ENCODE measurements at regions not wholly inside any gene's neighbourhood (a gene's known extent, or its start where the extent isn't known, plus 50 kb on each side); places are given as distances from the start of the nearest gene placed in this dataset.

DNA sequence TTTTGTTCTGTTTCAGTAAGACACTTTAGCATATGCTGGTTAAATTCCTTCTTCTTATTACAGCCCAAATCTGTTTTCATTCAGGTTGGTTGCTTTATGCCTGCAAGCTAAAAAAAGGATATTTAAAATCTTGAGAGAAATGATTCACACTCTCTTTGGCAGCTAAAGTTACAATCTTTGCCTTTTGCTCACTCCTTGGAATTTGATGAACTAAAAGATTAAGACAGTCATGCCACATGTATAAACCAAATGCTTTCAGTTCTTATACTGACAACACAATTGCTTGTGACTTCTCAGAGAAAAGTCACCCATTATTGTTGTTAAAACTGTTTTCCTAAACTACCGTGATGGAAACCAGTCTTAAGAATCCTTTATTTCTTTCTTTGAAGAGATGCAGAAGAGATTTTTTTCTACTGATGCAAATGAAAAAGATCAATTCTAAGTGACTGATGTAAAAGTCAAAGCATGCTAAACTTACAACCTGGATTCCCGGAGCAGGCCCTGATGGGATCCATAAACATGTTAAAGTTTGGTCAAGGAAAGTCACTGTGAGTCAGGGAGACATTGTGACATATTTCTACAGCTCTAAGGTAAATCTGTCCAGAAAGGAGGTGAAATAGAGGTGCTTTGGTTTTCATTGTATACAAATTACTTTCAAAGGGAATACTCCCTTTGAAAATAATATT lies 144.2 kb upstream of the CDH10 start:
- no peaks in the 10 kb centered on the region for H3K4me1 Mint-ChIP-seq (ENCODE audit: low read depth)
- H3K4me3 Mint-ChIP-seq = no peak overlapping the region
- ATAC-seq = no peak
- H3K36me3 Mint-ChIP-seq (ENCODE audit: insufficient read depth) = no peaks in the 10 kb centered on the region
- no peak for DNase-seq
- H3K27me3 Mint-ChIP-seq (ENCODE audit: low read depth) = no peaks in the 10 kb centered on the region
- H3K9me3 Mint-ChIP-seq = peaks cover 19% of the 10 kb centered on the region

DNA sequence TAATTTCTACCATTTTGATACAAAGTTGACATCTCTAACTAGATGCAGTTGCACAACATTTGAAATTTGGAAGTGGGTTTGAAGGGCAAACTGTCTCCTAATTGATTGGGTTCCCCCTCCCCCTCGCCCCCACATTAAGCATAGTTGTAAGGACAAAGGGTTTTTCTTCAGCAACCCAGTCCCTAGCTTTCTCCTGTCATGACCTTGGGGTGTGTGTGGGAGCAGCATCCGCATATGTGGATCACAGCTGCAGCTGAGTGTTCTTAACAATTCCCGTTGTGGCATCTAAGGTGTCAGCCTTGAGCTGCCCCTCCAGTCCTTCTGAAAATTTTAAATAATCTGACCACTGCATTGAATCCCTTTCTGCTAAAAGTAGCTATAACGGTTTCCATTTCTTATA lies 141.3 kb upstream of the CDH10 start:
- Mint-ChIP-seq H3K4me3 (no peak overlapping the region), H3K4me1 (ENCODE audit: low read depth) (no peaks in the 10 kb centered on the region), H3K36me3 (ENCODE audit: insufficient read depth) (no peaks in the 10 kb centered on the region), H3K9me3 (peaks cover 20% of the 10 kb centered on the region), H3K27me3 (ENCODE audit: low read depth) (no peaks in the 10 kb centered on the region)
- DNase-seq = no peak
- no peak for ATAC-seq

DNA sequence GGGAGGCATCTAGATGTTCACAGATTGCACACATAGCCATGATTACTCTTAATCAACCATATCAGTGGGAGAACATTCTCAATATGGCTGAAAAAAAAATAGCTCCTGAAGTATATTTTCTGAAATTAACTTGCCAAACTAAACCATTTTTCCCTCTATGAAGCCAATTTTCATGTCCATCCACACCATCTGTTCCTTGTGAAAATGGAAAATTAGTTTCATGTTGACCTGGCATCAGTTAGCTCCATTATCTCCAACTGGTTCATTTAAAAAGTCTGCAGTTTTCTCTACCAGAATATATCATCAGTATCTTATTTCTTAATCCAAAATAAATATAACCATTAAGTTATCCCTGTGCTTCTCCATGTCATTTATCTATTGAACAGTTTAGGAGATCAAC lies 138.8 kb upstream of the CDH10 start:
- Mint-ChIP-seq H3K4me1 (ENCODE audit: low read depth) (no peaks in the 10 kb centered on the region), H3K36me3 (ENCODE audit: insufficient read depth) (no peaks in the 10 kb centered on the region), H3K27me3 (ENCODE audit: low read depth) (no peaks in the 10 kb centered on the region), H3K9me3 (peaks cover 24% of the 10 kb centered on the region), H3K4me3 (no peak overlapping the region)
- ATAC-seq = no peak
- no peak for DNase-seq

DNA sequence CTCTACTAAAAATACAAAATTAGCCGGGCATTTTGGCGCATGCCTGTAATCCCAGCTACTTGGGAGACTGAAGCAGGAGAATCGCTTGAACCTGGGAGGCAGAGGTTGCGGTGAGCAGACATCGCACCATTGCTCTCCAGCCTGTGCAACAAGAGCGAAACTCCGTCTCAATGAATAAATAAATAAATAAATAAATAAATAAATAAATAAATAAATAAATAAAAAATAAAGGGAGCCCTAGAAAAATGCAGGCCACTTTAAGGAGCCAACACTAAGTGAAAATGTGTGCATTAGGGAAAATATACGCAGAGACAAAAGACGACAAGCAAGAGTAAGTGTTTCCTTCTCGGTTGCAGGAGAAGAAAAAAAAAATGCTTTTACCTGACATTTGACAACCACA lies 132.6 kb upstream of the CDH10 start:
- no peak for ATAC-seq
- no peaks in the 10 kb centered on the region for H3K4me1 Mint-ChIP-seq (ENCODE audit: low read depth)
- H3K27me3 Mint-ChIP-seq (ENCODE audit: low read depth) = no peaks in the 10 kb centered on the region
- no peak for DNase-seq
- no peaks in the 10 kb centered on the region for H3K36me3 Mint-ChIP-seq (ENCODE audit: insufficient read depth)
- no peak overlapping the region for H3K4me3 Mint-ChIP-seq
- H3K9me3 Mint-ChIP-seq = peaks cover 22% of the 10 kb centered on the region

DNA sequence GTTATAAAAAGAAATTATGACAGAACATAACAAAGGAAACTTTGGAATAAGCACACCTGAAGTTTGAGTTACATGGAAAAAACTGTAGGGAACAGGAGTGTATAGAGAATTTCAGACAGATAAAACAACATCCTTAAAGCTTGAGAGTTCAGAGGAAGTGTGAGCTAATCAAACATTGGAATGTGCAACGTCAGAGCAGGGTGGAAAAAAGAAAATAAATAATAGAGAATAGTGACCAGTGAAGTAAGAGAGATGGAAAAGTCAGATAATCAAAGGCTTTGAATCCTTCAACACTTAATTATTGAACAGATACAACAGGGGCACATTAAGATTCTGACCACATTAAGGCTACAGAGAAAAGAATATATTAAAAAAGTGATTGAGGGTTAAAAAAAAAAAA lies 128.5 kb upstream of the CDH10 start:
- no peaks in the 10 kb centered on the region for H3K27me3 Mint-ChIP-seq (ENCODE audit: low read depth)
- no peaks in the 10 kb centered on the region for H3K36me3 Mint-ChIP-seq (ENCODE audit: insufficient read depth)
- H3K4me3 Mint-ChIP-seq = no peak overlapping the region
- DNase-seq (no peak), ATAC-seq (no peak)
- H3K9me3 Mint-ChIP-seq = peaks cover 17% of the 10 kb centered on the region
- no peaks in the 10 kb centered on the region for H3K4me1 Mint-ChIP-seq (ENCODE audit: low read depth)

DNA sequence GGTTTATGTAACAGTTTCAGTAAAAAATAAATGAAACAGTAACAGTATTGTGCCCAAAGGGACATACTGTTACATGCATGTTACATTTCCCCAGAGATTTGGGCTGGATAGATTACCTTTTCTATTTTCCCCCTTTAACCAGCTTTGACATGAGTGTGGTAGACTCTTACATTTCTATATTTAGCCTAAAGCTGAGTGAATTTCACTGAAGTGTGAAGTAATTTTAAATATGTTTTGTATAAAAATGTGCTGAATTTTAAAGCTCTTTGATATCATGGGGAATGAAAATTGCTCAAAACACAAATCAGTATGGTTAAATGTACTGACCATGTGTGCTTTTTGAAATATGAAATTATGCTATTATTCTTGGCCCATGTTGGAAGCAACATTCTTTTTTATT lies 122.3 kb upstream of the CDH10 start:
- no peak for ATAC-seq
- H3K27me3 Mint-ChIP-seq (ENCODE audit: low read depth) = no peaks in the 10 kb centered on the region
- no peak for DNase-seq
- peaks cover 14% of the 10 kb centered on the region for H3K9me3 Mint-ChIP-seq
- no peak overlapping the region for H3K4me3 Mint-ChIP-seq
- no peaks in the 10 kb centered on the region for H3K4me1 Mint-ChIP-seq (ENCODE audit: low read depth)
- H3K36me3 Mint-ChIP-seq (ENCODE audit: insufficient read depth) = no peaks in the 10 kb centered on the region

DNA sequence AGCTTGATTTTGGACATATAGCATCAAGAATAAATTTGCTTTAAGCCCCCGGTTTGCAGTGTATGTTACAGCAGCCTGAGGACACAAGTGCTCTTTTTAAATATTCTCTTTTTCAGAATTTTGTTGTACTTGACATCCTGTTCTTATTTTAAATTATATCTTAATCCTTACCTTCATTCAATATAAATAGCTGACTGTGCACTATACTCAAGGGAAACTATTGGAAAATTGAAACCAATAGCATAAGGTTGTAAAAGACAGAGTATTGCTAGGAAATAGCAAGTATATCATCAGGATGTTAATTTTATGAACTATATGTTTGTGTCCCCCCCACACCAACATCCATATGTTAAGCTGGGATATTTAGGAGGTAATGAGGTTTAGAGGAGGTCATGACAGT lies 120.4 kb upstream of the CDH10 start:
- peaks cover 22% of the 10 kb centered on the region for H3K9me3 Mint-ChIP-seq
- no peaks in the 10 kb centered on the region for H3K36me3 Mint-ChIP-seq (ENCODE audit: insufficient read depth)
- no peak overlapping the region for H3K4me3 Mint-ChIP-seq
- ATAC-seq (no peak), DNase-seq (no peak)
- no peaks in the 10 kb centered on the region for H3K4me1 Mint-ChIP-seq (ENCODE audit: low read depth)
- no peaks in the 10 kb centered on the region for H3K27me3 Mint-ChIP-seq (ENCODE audit: low read depth)

DNA sequence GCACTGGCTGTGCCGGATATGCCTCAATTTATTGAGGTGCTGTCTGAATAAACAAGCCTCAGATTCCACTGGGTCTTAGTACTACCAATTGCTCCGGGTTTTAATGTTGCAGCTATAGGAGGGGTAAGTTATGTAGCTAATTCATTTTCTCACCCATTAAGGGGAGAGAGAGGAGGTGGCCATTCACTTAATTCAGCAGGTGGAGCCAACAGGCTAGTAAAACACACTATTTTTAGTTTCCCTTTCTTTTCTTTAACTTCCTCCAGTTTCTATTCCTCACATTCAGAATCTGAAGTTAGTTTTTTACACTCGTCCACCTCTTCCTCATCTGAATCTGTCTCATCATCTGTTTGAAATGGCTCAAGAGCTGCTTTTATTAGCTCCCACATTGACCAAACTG lies 105.6 kb upstream of the CDH10 start:
- Mint-ChIP-seq H3K4me1 (ENCODE audit: low read depth) (no peaks in the 10 kb centered on the region), H3K9me3 (peaks cover 14% of the 10 kb centered on the region), H3K27me3 (ENCODE audit: low read depth) (no peaks in the 10 kb centered on the region), H3K4me3 (no peak overlapping the region), H3K36me3 (ENCODE audit: insufficient read depth) (no peaks in the 10 kb centered on the region)
- no peak for DNase-seq
- ATAC-seq = no peak

DNA sequence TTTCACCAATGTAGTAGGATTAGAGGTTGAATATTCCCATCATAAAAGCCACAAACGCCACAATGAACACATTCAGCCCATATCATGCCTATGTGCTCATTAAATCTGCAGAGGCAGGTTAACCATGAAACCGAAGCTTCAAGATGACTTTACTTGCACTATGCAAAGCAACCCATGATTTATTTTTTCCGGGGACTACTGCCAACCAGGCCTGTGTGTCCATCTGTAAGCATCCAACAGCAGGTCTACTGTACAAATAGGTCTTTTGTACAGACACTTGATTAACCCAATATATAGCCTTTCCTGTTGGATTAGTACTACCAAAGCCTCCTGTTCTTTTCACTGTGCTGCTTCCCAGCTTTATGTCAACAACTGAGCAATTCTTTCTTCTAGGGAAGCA lies 104.9 kb upstream of the CDH10 start:
- Mint-ChIP-seq H3K4me3 (no peak overlapping the region), H3K27me3 (ENCODE audit: low read depth) (no peaks in the 10 kb centered on the region), H3K4me1 (ENCODE audit: low read depth) (no peaks in the 10 kb centered on the region), H3K9me3 (peaks cover 18% of the 10 kb centered on the region), H3K36me3 (ENCODE audit: insufficient read depth) (no peaks in the 10 kb centered on the region)
- ATAC-seq (no peak), DNase-seq (no peak)

DNA sequence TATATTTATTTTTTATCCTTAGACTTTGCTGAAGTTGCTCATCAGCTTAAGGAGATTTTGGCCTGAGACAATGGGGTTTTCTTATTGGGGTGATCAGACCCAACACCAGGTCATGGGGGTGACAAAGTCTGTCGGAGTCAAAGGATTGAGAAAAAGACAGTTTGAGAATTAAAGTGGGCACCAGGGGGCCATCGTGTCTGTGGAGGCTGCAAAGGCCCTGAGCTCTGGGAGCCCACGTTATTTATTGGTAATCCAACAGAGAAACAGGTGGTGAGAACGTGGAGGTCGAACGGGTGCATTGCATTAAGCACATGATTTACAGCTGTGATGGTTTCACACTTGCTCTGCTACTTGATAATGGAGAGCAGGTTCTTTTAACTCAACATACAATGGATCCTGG lies 102.5 kb upstream of the CDH10 start:
- Mint-ChIP-seq H3K27me3 (ENCODE audit: low read depth) (no peaks in the 10 kb centered on the region), H3K36me3 (ENCODE audit: insufficient read depth) (no peaks in the 10 kb centered on the region), H3K9me3 (peaks cover 21% of the 10 kb centered on the region), H3K4me3 (no peak overlapping the region), H3K4me1 (ENCODE audit: low read depth) (no peaks in the 10 kb centered on the region)
- ATAC-seq (no peak), DNase-seq (no peak)

DNA sequence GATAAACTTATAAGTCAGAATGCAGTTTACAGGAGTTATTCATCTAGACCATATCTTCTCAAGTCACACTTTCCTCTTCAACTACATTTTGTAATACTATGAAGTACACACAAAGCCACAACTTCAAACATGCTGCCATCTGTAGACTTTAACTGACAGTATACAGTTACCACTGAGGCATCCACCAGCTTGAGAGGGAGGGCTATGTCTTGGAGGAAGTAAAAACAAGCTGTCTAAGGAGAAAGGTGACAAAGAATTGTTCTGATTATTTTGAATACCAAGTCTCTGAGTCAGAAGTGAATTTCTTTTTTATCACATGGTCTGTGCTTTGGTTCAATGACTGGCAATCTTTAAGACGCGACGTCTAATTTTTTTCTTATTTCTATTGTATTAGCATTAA lies 97.6 kb upstream of the CDH10 start:
- ATAC-seq (no peak), DNase-seq (no peak)
- Mint-ChIP-seq H3K9me3 (peaks cover 21% of the 10 kb centered on the region), H3K27me3 (ENCODE audit: low read depth) (no peaks in the 10 kb centered on the region), H3K36me3 (ENCODE audit: insufficient read depth) (no peaks in the 10 kb centered on the region), H3K4me1 (ENCODE audit: low read depth) (no peaks in the 10 kb centered on the region), H3K4me3 (no peak overlapping the region)

DNA sequence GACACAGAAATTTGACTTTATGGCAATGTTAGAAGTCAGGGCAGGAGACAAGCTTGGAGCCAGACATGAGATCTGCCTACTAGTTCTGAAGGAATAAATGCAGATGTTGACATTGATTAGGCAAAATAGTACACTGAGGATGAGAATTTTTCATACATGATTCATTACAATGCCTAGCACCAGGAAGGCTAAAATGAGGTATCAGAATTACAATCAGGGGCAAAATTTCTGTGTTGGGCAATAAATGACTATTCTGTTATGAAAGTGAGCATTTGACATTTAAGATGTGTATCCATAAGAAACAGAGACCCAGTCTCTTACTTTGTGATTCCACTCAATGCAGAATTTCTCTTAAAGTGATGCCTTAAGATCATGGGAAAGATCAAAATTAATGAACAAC lies 92.4 kb upstream of the CDH10 start:
- Mint-ChIP-seq H3K27me3 (ENCODE audit: low read depth) (no peaks in the 10 kb centered on the region), H3K9me3 (peaks cover 14% of the 10 kb centered on the region), H3K4me3 (no peak overlapping the region), H3K4me1 (ENCODE audit: low read depth) (no peaks in the 10 kb centered on the region), H3K36me3 (ENCODE audit: insufficient read depth) (no peaks in the 10 kb centered on the region)
- ATAC-seq (no peak), DNase-seq (no peak)

DNA sequence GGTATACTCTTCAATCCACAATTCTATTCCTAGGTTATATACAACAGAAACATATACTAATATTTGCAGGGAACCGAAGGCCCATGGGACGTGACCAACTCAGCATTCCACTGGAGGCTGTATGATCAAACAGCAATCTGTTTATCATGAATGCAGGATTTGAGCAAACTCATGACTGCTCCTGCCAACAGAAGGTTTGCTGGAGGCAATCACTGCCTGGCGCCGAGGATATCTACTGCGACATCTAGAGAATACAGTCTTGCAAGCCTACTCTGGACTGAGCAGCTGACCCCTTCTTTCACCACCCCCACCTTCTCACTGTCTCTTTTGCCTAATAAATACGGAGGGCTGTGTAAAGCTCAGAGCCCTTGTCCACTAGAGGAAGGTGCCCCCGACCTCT lies 90.5 kb upstream of the CDH10 start:
- Mint-ChIP-seq H3K9me3 (peaks cover 11% of the 10 kb centered on the region), H3K4me3 (no peak overlapping the region), H3K27me3 (ENCODE audit: low read depth) (no peaks in the 10 kb centered on the region), H3K4me1 (ENCODE audit: low read depth) (no peaks in the 10 kb centered on the region), H3K36me3 (ENCODE audit: insufficient read depth) (no peaks in the 10 kb centered on the region)
- DNase-seq (no peak), ATAC-seq (no peak)

DNA sequence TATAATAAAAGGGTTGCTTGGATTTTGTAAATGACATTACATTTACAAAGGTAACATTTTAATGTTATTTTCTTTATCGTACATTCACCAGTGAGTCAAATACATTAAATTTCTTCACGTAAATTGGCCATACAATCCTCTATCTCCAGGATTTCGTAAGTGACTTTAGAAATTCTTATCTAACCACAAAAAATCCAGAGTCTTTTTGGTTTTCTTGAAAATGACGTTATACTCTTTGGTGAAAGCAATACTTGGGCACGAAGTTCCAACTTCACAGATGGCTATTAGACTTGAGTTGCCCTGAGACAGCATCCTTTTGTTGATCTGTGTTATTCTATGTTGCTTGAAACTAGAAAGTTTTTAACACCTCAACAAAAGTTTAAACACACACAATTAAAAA lies 87.4 kb upstream of the CDH10 start:
- Mint-ChIP-seq H3K4me3 (no peak overlapping the region), H3K4me1 (ENCODE audit: low read depth) (no peaks in the 10 kb centered on the region), H3K27me3 (ENCODE audit: low read depth) (no peaks in the 10 kb centered on the region), H3K36me3 (ENCODE audit: insufficient read depth) (no peaks in the 10 kb centered on the region), H3K9me3 (peaks cover 24% of the 10 kb centered on the region)
- ATAC-seq (no peak), DNase-seq (no peak)

DNA sequence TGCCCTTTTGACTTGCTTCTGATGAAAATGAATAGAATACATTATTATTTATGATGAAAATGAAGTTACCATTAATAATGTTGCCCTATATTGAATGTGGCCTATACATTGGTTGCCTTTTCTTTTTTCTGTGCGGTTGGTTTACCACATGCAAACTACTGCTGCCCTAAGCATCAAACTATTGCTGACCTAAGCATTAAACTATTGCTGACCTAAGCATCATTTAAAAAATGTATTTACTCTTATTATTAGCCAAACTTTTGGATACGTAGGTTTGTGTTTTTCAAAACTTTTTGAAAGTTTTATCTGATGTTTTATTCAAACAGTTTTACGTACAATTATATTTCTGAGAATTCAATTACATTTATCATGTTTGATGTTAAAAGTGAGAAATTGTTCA lies 76.0 kb upstream of the CDH10 start:
- no peak for DNase-seq
- ATAC-seq = no peak
- Mint-ChIP-seq H3K4me1 (ENCODE audit: low read depth) (no peaks in the 10 kb centered on the region), H3K4me3 (no peak overlapping the region), H3K9me3 (peaks cover 12% of the 10 kb centered on the region), H3K36me3 (ENCODE audit: insufficient read depth) (no peaks in the 10 kb centered on the region), H3K27me3 (ENCODE audit: low read depth) (no peaks in the 10 kb centered on the region)

DNA sequence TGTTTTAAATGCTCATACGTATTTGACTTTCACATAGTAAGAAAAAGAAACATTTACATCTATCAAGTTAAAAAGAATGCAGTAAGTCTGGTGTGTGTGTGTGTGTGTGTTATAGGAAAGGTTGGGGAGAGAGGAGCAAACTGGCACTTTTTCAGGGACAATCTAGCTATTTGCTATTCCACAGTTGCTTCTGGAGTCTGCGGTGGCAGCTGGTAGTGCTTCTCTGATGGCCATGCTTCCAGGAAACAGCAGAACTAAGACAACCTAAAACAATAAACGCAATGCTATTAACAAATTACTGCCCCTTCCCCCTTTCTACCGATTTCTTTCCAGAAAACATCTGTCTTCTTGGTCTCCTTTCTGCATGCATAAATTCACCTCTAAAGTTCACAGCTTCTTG lies 70.0 kb upstream of the CDH10 start:
- peaks cover 7% of the 10 kb centered on the region for H3K9me3 Mint-ChIP-seq
- no peak for ATAC-seq
- no peak for DNase-seq

More for the DNA sequence above, 70.0 kb upstream of the CDH10 start:
- Mint-ChIP-seq H3K4me1 (ENCODE audit: low read depth) (no peaks in the 10 kb centered on the region), H3K36me3 (ENCODE audit: insufficient read depth) (no peaks in the 10 kb centered on the region), H3K27me3 (ENCODE audit: low read depth) (no peaks in the 10 kb centered on the region), H3K4me3 (no peak overlapping the region)
